Parathyroid adenoma (tissue), 2 donors: ENCODE measurements at regions not wholly inside any gene's neighbourhood (a gene's known extent, or its start where the extent isn't known, plus 50 kb on each side); places are given as distances from the start of the nearest gene placed in this dataset.

ENCODE experiments used
- H2AFZ ChIP-seq: fragments of 300-600 bp; sonication (generic); one replicate; pipeline ENCODE4 v1.7.0; 2017; ENCODE audit warnings: antibody characterized with exemption, mild to moderate bottlenecking
- H3K27ac ChIP-seq: fragments of 300-600 bp; sonication (generic); one replicate; pipeline ENCODE4 v1.7.0; 2017
- H3K27me3 ChIP-seq: fragments of 300-600 bp; sonication (generic); one replicate; pipeline ENCODE4 v1.7.0; 2017; ENCODE audit warnings: low read length; ENCODE audit not compliant: control insufficient read depth, insufficient read depth
- H3K36me3 ChIP-seq: fragments of 300-600 bp; sonication (generic); one replicate; pipeline ENCODE4 v1.7.0; 2017; ENCODE audit warnings: low read length; ENCODE audit not compliant: control insufficient read depth, insufficient read depth
- H3K4me1 ChIP-seq: fragments of 300-600 bp; sonication (generic); one replicate; pipeline ENCODE4 v1.7.0; 2017; ENCODE audit warnings: control low read depth
- H3K4me2 ChIP-seq: fragments of 300-600 bp; sonication (generic); one replicate; pipeline ENCODE4 v1.7.0; 2017; ENCODE audit warnings: low read length
- H3K4me3 ChIP-seq: fragments of 300-600 bp; sonication (generic); one replicate; pipeline ENCODE4 v1.7.0; 2017; ENCODE audit warnings: low read depth, low read length
- H3K79me2 ChIP-seq: fragments of 300-600 bp; sonication (generic); one replicate; pipeline ENCODE4 v1.7.0; 2017; ENCODE audit warnings: control low read depth
- H3K9ac ChIP-seq: fragments of 300-600 bp; sonication (generic); one replicate; pipeline ENCODE4 v1.7.0; 2017; ENCODE audit warnings: mild to moderate bottlenecking
- H3K9me3 ChIP-seq: fragments of 300-600 bp; sonication (generic); one replicate; pipeline ENCODE4 v1.7.0; 2017; ENCODE audit warnings: low read length; ENCODE audit not compliant: control insufficient read depth
- CTCF ChIP-seq: fragments of 300-600 bp; sonication (generic); IDR thresholded peaks from one replicate; pipeline ENCODE4 v1.7.0; 2017; ENCODE audit warnings: antibody characterized with exemption, mild to moderate bottlenecking
- donor health status: primary hyperparathyroidism.

- TF ChIP-seq CTCF: no peak
- Histone ChIP-seq H3K27me3 (no peaks in the 10 kb centered on the region), H3K9ac (no peak overlapping the region)
Observed at GRCh38 chr7:153838591-153838990, 213.6 kb upstream of the DPP6 start.

DNA sequence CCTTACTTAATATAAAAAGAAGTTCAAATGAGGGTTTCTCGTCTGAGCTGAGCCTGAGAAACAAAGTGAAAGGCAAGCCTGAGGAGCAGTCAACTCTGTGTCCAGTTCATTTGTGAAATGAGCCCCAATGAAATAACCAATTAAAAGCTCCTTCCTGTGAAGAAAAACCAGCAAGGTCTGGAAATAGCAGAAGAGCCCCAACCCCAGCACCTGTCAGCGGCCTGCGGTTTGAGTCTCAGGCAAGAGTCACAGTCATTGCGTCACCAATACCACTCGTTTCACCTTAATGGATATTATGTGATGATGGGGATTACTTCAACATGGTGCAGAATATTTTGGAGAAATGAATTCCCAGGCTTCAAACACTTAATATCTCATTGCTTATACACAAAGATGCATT, 211.3 kb upstream of the DPP6 start:
- Histone ChIP-seq H3K36me3 (no peaks in the 10 kb centered on the region), H3K4me1 (no peaks in the 10 kb centered on the region), H2AFZ (no peak overlapping the region), H3K79me2 (no peaks in the 10 kb centered on the region), H3K27ac (no peak overlapping the region), H3K27me3 (no peaks in the 10 kb centered on the region), H3K9ac (no peak overlapping the region), H3K9me3 (no peaks in the 10 kb centered on the region), H3K4me3 (no peak overlapping the region), H3K4me2 (no peak overlapping the region)
- no peak for TF ChIP-seq CTCF

More at GRCh38 chr7:153838591-153838990, 213.6 kb upstream of the DPP6 start:
- Histone ChIP-seq H2AFZ (no peak overlapping the region), H3K4me2 (no peak overlapping the region), H3K79me2 (no peaks in the 10 kb centered on the region), H3K27ac (no peak overlapping the region), H3K4me3 (no peak overlapping the region), H3K4me1 (no peaks in the 10 kb centered on the region), H3K36me3 (no peaks in the 10 kb centered on the region), H3K9me3 (no peaks in the 10 kb centered on the region)

- TF ChIP-seq CTCF: no peak
Observed at GRCh38 chr7:153847828-153848227, 204.4 kb upstream of the DPP6 start.

DNA sequence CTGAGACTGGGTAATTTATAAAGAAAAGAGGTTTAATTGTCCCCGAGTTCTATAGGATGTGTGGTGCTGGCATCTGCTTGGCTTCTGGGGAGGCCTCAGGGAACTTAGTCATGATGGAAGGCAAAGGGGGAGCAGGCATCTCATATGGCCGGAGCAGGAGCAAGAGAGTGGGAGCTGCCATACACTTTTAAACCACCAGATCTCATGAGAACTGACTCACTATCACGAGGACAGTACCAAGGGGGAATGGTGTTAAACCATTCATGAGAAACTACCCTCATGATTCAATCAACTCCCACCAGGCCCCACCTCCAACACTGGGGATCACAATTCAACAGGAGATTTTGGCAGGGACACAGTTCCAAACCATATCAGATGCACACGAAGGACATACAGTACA, 199.9 kb upstream of the DPP6 start:
- H3K4me3 ChIP-seq: no peak overlapping the region
- H3K9me3 ChIP-seq: no peaks in the 10 kb centered on the region
- H3K27me3 ChIP-seq: no peaks in the 10 kb centered on the region
- no peak overlapping the region for H3K9ac ChIP-seq
- TF ChIP-seq CTCF: no peak
- no peaks in the 10 kb centered on the region for H3K79me2 ChIP-seq
- H2AFZ ChIP-seq: no peak overlapping the region
- H3K4me2 ChIP-seq: no peak overlapping the region
- H3K36me3 ChIP-seq: no peaks in the 10 kb centered on the region
- no peaks in the 10 kb centered on the region for H3K4me1 ChIP-seq
- no peak overlapping the region for H3K27ac ChIP-seq

More at GRCh38 chr7:153847828-153848227, 204.4 kb upstream of the DPP6 start:
- H3K79me2 ChIP-seq: no peaks in the 10 kb centered on the region
- H3K36me3 ChIP-seq: no peaks in the 10 kb centered on the region
- no peaks in the 10 kb centered on the region for H3K27me3 ChIP-seq
- H3K4me1 ChIP-seq: no peaks in the 10 kb centered on the region
- no peak overlapping the region for H3K9ac ChIP-seq
- H3K9me3 ChIP-seq: no peaks in the 10 kb centered on the region
- H3K4me3 ChIP-seq: no peak overlapping the region
- no peak overlapping the region for H3K4me2 ChIP-seq
- H2AFZ ChIP-seq: no peak overlapping the region
- no peak overlapping the region for H3K27ac ChIP-seq

DNA sequence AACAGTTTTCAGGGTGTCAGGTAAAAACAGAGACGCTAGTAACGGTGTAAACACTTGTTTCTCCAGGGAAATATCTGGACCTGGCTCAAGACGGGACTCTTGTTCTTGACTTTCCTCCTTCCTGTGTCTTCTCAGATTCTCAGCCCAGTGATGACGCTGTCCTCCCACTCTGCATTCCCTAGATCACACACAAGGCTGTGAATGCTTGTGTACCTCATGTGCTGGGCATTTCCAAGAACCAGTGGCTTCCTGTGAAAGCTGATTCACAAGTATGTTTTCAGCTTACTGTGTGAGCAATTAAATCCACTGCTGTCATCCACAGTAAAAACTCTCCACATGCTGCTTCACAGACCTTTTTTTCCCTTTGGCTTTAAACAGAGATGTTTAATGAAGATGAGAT, 193.8 kb upstream of the DPP6 start:
- H3K79me2 ChIP-seq: no peaks in the 10 kb centered on the region
- H3K36me3 ChIP-seq: no peaks in the 10 kb centered on the region
- no peak overlapping the region for H3K9ac ChIP-seq
- no peak overlapping the region for H3K4me3 ChIP-seq
- no peak overlapping the region for H3K4me2 ChIP-seq
- H2AFZ ChIP-seq: no peak overlapping the region
- no peak for TF ChIP-seq CTCF
- no peaks in the 10 kb centered on the region for H3K27me3 ChIP-seq
- H3K27ac ChIP-seq: no peak overlapping the region
- no peaks in the 10 kb centered on the region for H3K9me3 ChIP-seq
- no peaks in the 10 kb centered on the region for H3K4me1 ChIP-seq
